Vagina (tissue), 2 donors: ENCODE measurements at regions not wholly inside any gene's neighbourhood (a gene's known extent, or its start where the extent isn't known, plus 50 kb on each side); places are given as distances from the start of the nearest gene placed in this dataset.

ENCODE experiments used
- CTCF ChIP-seq, 3 experiments: fragments of 450-650 bp in 2 of 3; fragments of 200-600 bp in 1 of 3; sonication (generic) in 1 of 3; IDR thresholded peaks; one replicate each; pipeline ENCODE4 v1.5.1; 2017 to 2019; ENCODE audit warnings: antibody characterized with exemption in 3 of 3, mild to moderate bottlenecking in 2 of 3, moderate library complexity in 2 of 3
- POLR2A ChIP-seq, 2 donors: fragments of 450-650 bp; IDR thresholded peaks; one replicate each; pipeline ENCODE4 v1.6.1; 2017; ENCODE audit warnings: antibody characterized with exemption in 2 of 2, mild to moderate bottlenecking in 2 of 2, moderate library complexity in 2 of 2

GRCh38 chr11:10633261-10633660 is 60.3 kb downstream of the IRAG1 start:
- TF ChIP-seq POLR2A (IDR thresholded peaks at IDR 0.05) (no peak), CTCF (IDR thresholded peaks at IDR 0.05) (no peak)
